HG03039 (cell line): ENCODE measurements at regions not wholly inside any gene's neighbourhood (a gene's known extent, or its start where the extent isn't known, plus 50 kb on each side); places are given as distances from the start of the nearest gene placed in this dataset.

Source experiments
- ATAC-seq: cut with Tn5 transposase; IDR thresholded peaks from one replicate; pipeline ENCODE4 v1.9.1; 2021; ENCODE audit warnings: mild to moderate bottlenecking, moderate library complexity; ENCODE audit not compliant: unreplicated experiment

DNA sequence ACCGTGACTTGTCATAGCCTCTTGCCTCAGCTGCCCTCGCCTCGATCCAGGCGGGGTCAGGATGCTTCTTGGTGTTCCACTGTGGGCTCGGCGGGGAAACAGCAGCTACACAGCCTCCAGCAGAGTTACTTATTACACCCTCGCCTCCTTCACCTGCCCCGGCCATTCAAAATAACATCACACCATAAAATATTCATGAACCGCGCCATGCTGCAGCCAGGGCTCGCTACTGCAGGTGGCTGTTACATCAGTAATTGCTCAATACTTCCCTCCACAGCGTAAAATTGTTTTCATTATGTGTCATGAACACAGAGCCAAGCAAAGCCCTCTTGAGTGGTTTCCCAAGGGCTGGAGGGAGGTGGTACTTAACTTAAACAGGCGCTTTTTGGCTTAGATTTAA lies 241.5 kb upstream of the SP8 start:
- no peak for ATAC-seq

DNA sequence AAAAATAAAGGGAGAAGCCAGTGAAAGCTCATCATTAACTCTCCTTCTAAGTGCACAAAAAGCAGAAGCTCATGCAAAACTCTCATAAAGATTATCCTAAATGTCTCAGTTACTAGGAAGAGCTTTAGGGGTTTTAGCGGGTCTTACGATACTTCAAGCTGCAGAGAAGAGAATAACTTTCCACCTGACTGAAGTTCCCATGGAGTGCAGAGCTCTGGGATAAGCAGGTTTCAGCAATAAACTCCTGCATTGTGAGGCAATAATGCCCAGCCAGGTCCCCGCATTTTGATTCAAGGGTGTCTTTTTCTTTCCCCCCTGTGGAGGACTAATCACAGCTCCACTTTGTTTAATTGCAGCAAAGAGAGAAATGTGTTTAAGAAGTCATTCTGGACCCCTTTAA lies 241.9 kb upstream of the SP8 start:
- no peak for ATAC-seq

DNA sequence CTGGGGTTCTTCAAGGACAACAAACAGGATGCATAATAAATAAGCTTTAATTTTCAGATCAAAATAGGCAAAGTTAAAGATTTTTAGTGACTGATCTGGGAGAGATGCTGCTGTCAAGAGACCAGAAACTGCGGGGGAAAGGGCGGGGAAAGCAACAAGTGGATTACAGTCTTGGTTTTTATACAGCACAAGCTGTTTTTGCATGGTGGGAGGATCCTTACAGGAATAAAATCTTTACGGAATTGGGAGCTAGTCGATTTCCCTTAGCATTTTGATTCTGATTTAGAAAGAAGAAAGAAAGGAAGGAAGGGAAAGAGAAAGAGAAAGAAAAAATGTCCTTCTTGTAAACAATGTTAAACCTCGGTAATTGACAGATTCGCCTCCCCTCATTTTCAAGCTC lies 242.3 kb upstream of the SP8 start:
- ATAC-seq: no peak

DNA sequence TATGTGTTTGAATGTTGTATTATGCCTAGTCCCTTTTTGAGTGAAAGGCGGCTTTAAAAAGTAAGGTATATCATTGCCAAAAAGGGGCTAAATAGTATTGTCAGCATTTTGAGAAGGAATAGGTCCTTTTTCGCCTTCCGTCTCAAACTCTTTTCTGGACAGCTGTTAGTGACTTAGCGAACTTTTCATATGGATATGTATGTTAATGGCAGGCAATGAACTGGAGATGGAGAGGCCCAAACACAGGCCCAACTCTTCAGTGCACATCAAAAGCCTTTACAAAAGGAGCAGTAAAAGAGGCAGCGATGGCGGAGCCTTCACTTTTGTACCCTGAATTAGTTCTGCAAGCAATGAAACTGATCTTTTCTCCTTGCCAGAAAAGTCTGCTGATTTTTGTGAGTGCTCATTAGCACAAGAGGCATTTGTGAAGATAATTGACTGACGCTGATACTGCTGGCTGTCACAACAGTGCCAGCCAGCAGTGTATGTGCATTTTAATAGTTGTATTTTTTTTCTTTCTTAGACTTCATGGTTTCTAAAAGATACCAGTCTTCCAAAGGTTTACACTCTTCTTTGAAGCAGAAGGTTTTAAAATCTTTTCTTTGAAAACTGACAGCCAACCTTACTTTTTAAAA lies 243.7 kb upstream of the SP8 start:
- no peak for ATAC-seq

DNA sequence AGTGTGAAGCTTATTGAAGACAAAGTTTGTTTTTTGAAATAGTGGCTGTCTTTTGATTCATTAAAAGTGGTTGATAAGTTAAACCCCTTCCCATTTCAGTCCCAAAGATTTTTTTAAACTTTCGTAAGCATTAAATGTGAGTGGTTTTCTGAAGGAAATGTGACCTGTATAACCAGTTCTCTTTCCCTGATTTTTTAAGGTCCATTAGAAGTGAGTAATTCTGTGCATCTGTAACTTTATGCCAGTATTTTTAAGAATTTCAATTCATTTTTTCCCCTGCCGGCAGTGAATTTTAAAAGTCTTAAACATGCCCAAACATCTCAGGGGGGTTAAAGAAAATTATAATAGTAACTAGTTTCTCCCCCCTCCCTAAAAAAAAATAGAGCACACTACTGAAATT lies 254.6 kb upstream of the SP8 start:
- no peak for ATAC-seq

DNA sequence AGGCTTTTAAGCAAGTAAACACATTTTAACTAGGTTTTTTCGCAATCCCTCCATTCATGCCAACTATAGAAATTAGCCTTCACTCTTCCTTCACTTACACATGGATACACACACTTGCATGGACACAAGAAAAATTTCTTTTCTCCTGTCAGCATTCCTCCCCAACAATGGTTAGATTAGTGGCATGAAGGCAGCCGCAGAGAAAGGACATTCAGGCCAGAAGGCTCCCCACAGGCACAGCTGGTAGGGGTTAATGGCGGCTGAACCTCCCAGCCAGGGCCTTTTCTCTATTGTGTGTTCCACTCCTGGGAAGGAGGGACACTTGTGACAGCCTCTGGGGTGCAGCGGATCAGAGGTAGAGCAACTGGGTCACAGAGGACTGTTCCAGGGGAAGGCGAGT lies 255.0 kb upstream of the SP8 start:
- no peak for ATAC-seq

DNA sequence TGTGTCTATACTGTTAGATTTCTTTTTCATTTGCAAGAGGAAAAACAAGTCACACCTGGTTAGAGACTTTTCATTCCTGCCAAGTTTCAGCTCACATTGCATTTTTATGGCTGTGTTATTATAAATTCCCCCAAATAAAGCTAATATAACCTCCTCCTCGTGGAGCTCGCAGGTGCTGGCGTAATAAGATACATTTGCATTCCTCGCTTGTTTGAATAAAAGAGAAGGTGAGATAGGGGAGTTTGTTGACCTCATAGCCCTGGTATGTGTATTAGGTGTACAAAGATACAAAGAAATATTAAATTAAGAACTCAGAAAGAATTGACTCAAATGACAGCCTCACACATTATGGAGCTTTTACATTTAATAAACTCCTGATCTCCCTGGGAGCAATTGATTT lies 257.7 kb upstream of the SP8 start:
- no peak for ATAC-seq

DNA sequence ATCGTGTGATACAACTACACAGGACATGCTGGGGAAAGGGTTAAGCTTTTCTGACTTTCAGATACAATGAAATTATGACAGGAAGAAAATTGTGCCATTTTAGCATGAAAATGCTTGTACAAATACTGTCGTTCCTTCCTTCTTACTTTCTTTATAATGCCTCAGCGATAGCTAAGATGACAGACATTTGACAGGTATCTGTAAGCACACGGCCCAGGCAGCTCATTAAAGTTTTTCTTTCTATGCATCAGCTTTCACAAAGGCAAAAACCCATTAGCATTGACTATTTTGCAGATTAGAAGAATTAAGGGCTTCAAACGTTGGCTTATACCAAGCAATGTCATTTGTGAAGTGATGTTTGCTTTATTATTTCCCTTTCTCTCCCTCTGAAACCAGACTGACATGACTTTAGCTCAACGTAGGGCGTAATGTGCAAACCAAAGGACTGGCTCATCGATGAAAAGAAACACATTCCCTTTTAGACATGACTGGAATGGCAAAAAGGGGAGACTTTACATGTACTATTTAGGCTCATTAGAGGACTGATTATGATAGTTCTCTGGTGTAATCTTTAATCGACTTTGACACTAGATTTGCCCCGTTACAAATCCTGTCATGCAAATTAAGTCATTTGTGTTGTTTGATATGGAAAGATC lies 258.4 kb upstream of the SP8 start:
- no peak for ATAC-seq

DNA sequence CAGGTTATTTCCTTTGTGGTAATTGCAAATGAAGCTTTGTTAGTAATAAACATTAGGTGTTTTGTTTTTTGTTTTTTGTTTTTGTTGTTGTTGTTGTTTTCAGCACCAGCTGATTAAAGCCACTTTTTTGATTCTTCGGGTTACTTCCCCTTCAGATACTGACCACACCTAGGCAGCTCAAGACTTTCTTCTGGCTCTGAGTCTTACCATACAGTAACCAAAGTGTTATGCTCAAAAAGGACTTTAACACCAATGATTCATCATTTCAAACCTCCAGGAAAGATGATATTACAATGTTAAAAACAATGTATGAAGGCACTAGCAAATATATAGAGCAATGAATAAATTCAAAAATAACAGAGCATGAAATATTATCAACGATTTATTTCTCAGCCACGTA lies 265.2 kb upstream of the SP8 start:
- ATAC-seq: no peak

DNA sequence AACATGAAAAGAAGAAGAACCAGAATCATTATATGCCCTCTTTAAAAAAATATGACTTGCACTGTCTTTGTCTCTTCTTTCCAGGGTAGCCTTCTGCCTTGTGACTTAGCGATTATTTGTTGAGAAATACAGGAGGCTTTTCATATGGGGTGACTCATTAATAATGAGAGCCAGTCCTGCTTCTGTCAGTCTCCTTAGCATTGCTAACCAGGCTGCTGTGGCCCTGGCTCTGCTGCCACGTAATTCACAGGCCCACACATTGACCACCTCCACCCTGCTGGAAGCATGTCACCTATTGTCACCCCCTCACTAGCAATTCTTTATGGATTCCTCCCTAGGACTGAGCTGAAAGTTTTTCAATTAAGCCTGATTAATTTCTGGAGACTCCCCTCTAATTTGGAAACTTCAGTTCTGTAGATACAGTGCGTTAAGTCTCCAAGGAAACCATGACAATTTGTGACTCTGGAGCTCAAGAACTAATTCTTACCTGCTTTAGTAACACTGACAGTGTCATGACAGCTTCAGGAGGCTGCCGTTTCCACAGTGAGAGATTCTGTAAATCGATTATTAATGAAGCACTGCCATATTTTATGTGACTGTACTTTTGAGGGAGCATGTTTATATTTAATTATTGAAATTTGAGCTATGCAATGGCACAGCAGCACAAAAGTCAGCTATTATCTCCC lies 267.9 kb upstream of the SP8 start:
- ATAC-seq: no peak

DNA sequence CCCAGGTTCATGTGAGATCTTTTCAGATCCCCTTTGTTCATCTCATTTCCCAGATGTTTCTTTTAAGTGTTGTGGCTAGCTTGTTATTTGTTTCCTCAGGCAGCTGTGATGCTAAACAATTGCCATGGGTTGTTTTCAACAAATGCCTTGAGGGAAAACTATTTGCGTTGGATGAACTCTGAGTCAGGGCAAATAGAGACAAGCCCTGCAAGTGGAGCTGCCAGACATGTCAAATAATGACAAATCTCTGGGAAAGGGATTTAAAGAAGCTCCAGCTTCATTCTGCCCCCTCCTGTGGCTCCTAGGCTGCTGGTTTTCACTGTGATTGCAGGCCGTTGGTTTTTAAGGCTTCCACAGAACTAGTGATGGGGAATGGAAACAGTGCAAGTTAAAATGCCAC lies 272.4 kb upstream of the SP8 start:
- ATAC-seq: no peak

DNA sequence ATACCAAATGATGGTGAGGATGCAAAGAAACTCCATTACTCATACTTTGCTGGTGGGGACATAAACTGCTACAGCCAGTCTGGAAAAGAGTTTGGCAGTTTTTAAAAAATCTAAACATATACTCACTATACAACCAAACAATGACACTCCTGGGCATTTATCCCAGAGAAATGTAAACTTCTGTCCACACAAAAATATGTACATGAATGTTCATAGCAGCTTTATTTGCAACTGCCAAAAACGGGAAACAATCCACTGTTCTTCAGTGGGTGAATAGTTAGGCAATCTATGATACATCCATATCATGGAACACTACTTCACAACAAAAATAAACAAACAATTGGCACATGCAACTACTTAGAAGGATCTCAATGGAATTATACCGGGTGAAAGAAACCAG lies 276.4 kb upstream of the SP8 start:
- no peak for ATAC-seq

DNA sequence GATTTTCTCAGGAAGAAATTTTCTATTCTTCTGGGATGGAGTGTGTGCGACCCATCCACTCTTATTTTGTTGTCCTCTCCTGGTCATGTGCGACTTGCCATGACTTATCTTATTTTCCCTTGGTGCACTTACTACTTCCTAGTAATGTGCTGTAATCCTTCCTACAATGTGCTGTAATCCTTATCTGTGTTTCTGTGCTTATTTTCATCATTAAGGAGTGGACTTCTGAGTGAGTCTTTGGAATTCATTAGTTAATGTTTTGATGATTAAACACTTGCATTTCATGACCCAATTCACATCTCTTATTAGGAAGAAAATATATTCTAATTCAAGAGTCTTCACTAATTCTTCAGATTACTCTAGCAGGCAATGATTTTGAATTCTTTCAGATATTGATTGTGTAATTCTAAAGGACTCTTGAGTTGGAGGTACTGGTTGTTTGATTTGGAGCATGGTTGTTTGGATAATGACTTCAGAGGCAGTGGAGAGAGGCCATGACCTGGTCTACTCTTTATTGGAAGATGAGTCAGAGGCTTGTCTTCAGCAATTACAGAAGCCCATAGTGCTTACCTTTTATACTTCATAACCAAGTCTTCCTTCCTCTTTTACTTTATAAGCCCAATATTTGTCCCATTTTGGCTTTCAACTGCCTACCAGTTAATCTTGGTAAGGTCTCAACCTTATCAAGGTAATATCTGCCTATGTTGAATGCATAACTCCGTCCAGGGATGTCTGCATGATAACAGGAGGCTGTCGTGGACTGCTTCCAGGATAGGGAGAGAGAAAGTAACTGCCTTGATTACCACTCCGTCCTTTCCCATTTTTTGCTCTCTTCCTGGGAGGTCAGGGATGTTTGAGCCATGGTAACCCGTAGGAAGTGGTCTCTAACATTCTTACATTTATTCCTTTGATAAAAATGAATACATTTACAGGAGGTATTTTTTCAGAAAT lies 278.3 kb upstream of the SP8 start:
- no peak for ATAC-seq

DNA sequence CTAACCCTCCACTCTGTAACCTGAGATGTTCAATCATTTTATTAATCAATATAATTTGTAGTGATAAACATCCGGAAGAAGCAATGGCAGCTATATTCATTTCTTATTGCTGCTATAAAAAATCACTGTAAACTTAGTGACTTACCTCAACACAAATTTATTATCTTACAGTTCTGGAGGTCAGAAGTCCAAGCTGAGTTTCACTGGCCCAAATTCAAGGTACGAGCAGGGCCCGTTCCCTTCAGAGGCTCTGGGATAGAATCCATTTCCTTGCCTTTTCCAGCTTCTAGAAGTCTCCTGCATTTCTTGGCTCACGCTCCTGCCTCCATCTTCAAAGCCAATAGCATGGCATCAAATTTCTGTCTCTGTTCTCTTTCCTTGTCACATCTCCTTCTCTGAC lies 279.5 kb upstream of the SP8 start:
- ATAC-seq: no peak

DNA sequence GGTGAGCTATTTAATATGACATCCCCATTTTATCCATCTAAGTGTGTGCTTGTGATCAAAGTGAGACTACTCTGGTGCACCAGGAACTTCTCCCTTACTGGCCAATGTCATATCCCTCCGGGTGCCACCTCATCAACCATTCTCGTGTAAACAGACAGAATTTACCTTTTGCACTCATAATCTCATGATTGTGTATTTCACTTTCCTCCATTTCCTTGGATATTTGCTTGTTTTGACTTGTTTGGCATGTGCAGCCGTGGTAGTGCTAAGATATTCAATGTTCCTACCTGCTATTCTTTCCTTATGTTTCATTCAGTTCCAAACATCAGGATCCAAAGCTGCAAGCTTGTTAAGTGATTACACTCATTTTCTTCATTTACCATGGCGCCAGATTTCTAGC lies 280.5 kb upstream of the SP8 start:
- no peak for ATAC-seq

DNA sequence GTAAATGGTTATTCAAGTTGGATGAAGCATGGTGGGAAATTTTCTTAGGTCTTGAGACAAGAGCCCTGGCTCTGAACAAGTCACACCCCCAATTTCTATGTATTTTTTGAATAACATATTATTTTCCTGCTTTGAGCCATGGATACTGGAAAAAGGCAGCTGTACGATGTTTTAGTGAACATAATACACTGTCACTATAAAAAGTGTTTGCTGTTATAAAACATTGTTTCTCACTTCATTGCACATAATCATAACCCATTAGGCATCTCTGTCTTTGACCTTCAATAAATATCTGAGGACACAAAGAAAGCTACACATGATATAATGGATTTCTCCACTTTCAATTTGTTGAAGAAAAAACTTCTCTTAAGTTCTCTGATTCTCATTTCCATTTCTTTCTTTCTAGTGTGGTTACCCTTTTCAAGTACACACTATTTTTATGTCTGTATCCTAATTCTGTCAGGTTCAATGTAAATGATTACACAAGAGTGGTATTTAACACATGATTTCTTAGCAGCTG lies 283.9 kb upstream of the SP8 start:
- ATAC-seq: no peak

DNA sequence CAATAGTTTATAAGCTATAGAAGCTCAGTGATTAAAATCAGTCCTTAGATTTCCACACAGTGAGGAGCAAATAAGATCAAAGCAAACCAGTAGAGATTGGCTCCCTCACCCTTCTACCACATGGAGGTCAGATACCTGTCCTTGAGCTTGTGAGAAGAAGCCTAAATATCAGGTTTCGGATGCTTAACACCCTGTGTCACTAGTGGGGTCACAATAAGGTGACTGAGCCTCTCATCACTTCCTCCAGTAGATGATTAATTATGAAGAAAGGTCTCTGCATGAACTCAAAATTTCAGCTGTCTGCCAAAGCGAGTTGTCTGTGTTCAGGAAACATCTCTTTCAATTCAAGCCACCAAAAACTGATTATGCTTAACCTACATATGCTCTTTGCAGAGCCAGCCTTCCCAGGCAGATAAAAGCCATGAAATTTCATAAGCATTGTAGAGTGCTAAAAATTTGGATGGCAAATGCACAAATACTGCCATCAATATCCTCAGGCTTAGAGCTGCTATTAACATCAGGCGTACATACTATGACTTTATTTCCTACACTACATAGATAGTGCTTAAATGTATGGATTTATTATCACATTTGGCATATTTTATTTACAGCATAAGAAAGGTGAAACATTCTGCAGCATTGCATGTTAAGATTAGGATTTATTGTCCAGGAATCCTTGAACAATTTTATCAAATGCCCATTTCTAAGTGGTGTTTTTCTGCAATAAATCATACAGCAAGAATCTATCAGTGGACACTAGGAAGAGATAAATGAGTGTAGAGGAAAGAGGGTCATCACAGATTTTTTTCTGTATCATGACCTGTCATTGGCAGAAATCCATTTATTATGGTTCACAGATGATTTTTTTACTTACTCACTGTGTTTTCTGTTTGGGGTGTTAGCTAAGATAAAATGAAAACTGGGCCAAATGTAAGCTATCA lies 285.1 kb upstream of the SP8 start:
- ATAC-seq: no peak

DNA sequence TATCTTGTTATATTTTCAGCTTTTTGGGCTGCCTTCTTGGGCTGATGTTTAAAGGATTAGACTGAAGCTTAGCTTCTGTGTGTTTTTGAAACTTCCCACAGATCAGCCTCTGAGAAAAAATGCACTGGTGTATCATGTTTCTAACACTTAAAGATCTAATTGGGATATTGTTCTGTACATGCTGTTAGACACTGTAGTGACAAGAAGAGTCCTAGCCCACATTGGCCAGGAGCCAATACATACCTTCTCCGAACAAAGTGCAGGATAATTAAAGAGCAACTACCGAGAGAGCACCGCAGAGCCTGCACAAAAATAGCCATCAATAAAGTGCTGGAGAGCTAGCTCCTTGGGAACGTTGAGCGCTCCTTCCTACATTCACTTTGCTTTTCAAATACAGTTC lies 289.4 kb upstream of the SP8 start:
- no peak for ATAC-seq

DNA sequence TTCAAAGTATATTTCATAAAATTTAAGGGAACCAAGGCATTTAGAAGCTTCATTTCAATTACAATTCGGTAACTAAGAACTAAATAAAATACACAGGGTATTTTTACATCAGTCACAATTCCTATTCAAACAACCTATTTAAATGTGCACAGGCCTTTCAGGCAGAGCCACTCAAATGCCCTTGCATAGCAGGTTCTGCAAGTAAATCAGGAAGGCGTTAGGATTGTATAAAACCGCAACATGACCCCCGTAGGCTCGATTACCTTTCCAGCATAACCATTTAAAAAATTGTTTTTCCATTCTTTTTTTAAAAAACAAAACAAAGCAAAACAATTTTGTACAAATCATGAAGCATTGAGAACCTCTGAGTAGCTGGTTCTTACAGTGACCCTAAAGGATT lies 289.9 kb upstream of the SP8 start:
- ATAC-seq: no peak

DNA sequence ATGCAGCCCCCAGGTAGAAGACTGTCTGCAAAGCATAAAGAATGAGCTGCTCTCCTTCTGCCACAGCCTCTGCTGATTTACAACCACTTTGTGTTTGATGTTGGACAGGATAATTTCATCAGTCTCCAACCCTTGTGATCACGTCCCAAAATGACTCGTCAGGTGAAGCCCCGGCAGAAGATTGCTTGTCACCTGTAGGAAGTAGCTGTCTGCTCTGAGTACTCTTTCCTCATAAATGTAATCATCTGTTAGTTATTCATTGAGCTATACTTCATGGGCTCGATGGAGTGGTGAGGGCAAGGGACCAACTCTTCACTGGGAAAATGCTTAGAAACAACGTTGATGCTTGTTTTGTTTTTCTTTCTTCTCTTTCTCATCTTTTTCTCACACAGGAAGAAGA lies 290.9 kb upstream of the SP8 start:
- no peak for ATAC-seq
